ENCODE measurements at regions not wholly inside any gene's neighbourhood (a gene's known extent, or its start where the extent isn't known, plus 50 kb on each side); places are given as distances from the start of the nearest gene placed in this dataset.

DNA sequence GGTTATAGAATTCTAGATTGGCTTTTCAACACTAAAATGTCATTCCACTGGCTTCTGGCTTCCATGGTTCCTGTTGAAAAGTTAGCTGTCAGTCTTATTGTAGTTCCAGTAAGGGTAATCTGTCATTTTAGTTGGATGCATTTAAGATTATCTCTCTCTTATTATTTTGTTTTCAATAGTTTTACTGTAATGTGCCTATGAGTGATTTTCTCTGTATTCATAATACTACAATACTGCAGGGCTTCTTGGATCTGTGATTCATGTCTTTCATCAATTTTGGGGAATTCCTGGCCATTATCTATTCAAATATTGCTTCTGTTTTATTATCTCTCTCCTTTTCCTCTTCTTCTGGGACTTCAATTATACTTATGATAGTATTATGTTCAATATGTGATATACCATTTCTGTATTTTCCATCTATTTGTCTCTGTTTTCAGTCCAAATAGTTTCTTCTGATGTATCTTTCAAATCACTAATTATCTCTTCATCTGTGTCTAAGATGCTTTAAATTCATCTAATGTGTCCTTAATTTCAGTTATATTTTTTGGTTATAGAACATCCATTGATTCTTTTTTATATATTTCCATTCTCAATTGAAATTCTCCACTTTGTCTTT lies 101.5 kb downstream of the KCTD15 start:
- no peak overlapping the region for H3K4me2 ChIP-seq
- no peaks in the 10 kb centered on the region for H3K9me2 ChIP-seq (ENCODE audit: insufficient read depth)
- H3K36me3 ChIP-seq (ENCODE audit: low read depth): no peaks in the 10 kb centered on the region
- TF ChIP-seq EZH2 (IDR thresholded peaks at IDR 0.05; ENCODE audit: low read depth): no peak
- TF ChIP-seq, protein P1, sequence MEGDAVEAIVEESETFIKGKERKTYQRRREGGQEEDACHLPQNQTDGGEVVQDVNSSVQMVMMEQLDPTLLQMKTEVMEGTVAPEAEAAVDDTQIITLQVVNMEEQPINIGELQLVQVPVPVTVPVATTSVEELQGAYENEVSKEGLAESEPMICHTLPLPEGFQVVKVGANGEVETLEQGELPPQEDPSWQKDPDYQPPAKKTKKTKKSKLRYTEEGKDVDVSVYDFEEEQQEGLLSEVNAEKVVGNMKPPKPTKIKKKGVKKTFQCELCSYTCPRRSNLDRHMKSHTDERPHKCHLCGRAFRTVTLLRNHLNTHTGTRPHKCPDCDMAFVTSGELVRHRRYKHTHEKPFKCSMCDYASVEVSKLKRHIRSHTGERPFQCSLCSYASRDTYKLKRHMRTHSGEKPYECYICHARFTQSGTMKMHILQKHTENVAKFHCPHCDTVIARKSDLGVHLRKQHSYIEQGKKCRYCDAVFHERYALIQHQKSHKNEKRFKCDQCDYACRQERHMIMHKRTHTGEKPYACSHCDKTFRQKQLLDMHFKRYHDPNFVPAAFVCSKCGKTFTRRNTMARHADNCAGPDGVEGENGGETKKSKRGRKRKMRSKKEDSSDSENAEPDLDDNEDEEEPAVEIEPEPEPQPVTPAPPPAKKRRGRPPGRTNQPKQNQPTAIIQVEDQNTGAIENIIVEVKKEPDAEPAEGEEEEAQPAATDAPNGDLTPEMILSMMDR (conservative IDR thresholded peaks at IDR 0.05): no peak
- no peak overlapping the region for H3K27ac ChIP-seq
- intact Hi-C loops (cut with micrococcal nuclease; ENCODE audit: unreplicated experiment): no loop called here
- H3F3A ChIP-seq (ENCODE audit: insufficient read depth, low read depth): no peaks in the 10 kb centered on the region
- H3K4me3 ChIP-seq: no peak overlapping the region
- no peaks in the 10 kb centered on the region for H3K79me2 ChIP-seq (ENCODE audit: low read depth)
- POLR2A ChIA-PET (ENCODE audit: unreplicated experiment): no interaction called here
- BruUV-seq (replicated peaks): no TSS peak
- CTCF ChIA-PET: no interaction called here
- H3K27me3 ChIP-seq (ENCODE audit: insufficient read depth, low read depth): peaks cover 52% of the 10 kb centered on the region
- H3K9me3 ChIP-seq (ENCODE audit: insufficient read depth, low read depth): peaks cover 5% of the 10 kb centered on the region
- H4K20me1 ChIP-seq (ENCODE audit: insufficient read depth): no peaks in the 10 kb centered on the region
- H3K4me1 ChIP-seq (replicated peaks; ENCODE audit: insufficient read depth): no peaks in the 10 kb centered on the region
- H2AFZ ChIP-seq: no peak overlapping the region
- no peak for DNase-seq

DNA sequence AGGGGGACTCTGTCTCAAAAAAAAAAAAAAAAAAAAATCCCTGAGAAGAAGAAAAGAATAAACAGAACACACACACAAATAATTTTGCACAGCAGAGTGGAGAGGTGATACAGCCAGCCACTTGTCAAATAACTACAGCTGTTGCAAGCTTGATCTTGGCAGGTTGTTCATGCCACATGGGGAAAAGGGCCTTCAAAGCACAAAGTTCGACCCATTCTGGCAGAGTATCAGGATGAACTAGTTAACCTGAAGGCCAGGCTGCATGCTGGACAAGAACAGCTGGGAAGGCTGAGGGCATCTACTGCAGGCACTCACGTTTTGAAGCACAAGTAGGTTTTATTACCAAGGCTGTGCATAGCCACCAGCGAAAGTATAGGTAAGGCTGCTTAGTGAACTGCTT lies 104.1 kb downstream of the KCTD15 start:
- Histone ChIP-seq H3K36me3 (ENCODE audit: low read depth) (no peaks in the 10 kb centered on the region), H3F3A (ENCODE audit: insufficient read depth, low read depth) (no peaks in the 10 kb centered on the region), H3K27ac (no peak overlapping the region), H3K27me3 (ENCODE audit: insufficient read depth, low read depth) (peaks cover 42% of the 10 kb centered on the region), H3K4me2 (no peak overlapping the region), H3K4me3 (no peak overlapping the region), H2AFZ (no peak overlapping the region), H3K9me3 (ENCODE audit: insufficient read depth, low read depth) (peaks cover 5% of the 10 kb centered on the region), H3K9me2 (ENCODE audit: insufficient read depth) (no peaks in the 10 kb centered on the region), H4K20me1 (ENCODE audit: insufficient read depth) (no peaks in the 10 kb centered on the region), H3K79me2 (ENCODE audit: low read depth) (no peaks in the 10 kb centered on the region), H3K4me1 (replicated peaks; ENCODE audit: insufficient read depth) (no peaks in the 10 kb centered on the region)
- BruUV-seq (replicated peaks): no TSS peak
- TF ChIP-seq EZH2 (IDR thresholded peaks at IDR 0.05; ENCODE audit: low read depth): no peak
- TF ChIP-seq, protein P1 (conservative IDR thresholded peaks at IDR 0.05): no peak
- intact Hi-C loops (cut with micrococcal nuclease; ENCODE audit: unreplicated experiment): no loop called here
- ChIA-PET POLR2A (ENCODE audit: unreplicated experiment) (no interaction called here), CTCF (no interaction called here)
- DNase-seq: no peak

DNA sequence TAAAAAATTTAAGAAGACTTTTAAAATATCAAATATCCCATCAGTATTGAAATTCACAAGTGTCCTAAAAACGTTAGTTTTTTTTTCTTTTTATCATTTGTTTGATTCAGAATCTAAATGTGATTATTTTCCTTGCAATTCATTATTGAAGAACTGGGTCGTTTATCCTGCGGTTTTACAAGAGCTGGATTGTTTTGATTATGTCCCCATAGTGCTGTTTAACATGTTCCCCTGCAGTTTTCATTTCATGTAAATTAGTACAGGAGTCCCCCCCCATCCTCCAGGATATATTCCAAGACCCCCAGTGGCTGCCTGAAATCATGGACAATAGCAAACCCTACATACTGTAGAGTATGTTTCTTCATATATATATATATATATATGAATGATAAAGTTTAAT lies 105.7 kb downstream of the KCTD15 start:
- DNase-seq: no peak
- no peaks in the 10 kb centered on the region for H3K4me1 ChIP-seq (replicated peaks; ENCODE audit: insufficient read depth)
- H3K9me3 ChIP-seq (ENCODE audit: insufficient read depth, low read depth): peaks cover 2% of the 10 kb centered on the region
- BruUV-seq (replicated peaks): no TSS peak
- H3F3A ChIP-seq (ENCODE audit: insufficient read depth, low read depth): no peaks in the 10 kb centered on the region
- ChIA-PET CTCF (no interaction called here), POLR2A (ENCODE audit: unreplicated experiment) (no interaction called here)
- no peak overlapping the region for H3K4me2 ChIP-seq
- H3K4me3 ChIP-seq: no peak overlapping the region
- no peaks in the 10 kb centered on the region for H4K20me1 ChIP-seq (ENCODE audit: insufficient read depth)
- no peaks in the 10 kb centered on the region for H3K36me3 ChIP-seq (ENCODE audit: low read depth)
- no peak overlapping the region for H2AFZ ChIP-seq
- no peak overlapping the region for H3K27ac ChIP-seq
- TF ChIP-seq EZH2 (IDR thresholded peaks at IDR 0.05; ENCODE audit: low read depth): no peak
- TF ChIP-seq, protein P1 (conservative IDR thresholded peaks at IDR 0.05): no peak
- H3K27me3 ChIP-seq (ENCODE audit: insufficient read depth, low read depth): peaks cover 36% of the 10 kb centered on the region
- no peaks in the 10 kb centered on the region for H3K9me2 ChIP-seq (ENCODE audit: insufficient read depth)
- intact Hi-C loops (cut with micrococcal nuclease; ENCODE audit: unreplicated experiment): no loop called here
- no peaks in the 10 kb centered on the region for H3K79me2 ChIP-seq (ENCODE audit: low read depth)
